ENCODE measurements at regions not wholly inside any gene's neighbourhood (a gene's known extent, or its start where the extent isn't known, plus 50 kb on each side); places are given as distances from the start of the nearest gene placed in this dataset.
"Not testable (repeated sequence)": the region's sequence is repeated elsewhere in the genome, so short reads cannot be mapped to it uniquely, and the experiment has no call there.

GRCh38 chr7:159318682-159319351, 174.2 kb upstream of the VIPR2 start:
- CTCF ChIA-PET, result interaction anchor here (0.8 to 1.9 kb wide), 3 partner anchors 8 to 12 kb away, joined by 3 to 8 read pairs (median 3); no protein-coding TSS in a partner anchor
- no peak for DNase-seq (ENCODE audit: extremely low spot score)
- TF ChIP-seq, protein P1, sequence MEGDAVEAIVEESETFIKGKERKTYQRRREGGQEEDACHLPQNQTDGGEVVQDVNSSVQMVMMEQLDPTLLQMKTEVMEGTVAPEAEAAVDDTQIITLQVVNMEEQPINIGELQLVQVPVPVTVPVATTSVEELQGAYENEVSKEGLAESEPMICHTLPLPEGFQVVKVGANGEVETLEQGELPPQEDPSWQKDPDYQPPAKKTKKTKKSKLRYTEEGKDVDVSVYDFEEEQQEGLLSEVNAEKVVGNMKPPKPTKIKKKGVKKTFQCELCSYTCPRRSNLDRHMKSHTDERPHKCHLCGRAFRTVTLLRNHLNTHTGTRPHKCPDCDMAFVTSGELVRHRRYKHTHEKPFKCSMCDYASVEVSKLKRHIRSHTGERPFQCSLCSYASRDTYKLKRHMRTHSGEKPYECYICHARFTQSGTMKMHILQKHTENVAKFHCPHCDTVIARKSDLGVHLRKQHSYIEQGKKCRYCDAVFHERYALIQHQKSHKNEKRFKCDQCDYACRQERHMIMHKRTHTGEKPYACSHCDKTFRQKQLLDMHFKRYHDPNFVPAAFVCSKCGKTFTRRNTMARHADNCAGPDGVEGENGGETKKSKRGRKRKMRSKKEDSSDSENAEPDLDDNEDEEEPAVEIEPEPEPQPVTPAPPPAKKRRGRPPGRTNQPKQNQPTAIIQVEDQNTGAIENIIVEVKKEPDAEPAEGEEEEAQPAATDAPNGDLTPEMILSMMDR (IDR thresholded peaks at IDR 0.05; ENCODE audit: control extremely low read depth, extremely low read depth, low read depth, missing control alignments), result no peak
- POLR2A ChIA-PET, result no interaction called here

DNA sequence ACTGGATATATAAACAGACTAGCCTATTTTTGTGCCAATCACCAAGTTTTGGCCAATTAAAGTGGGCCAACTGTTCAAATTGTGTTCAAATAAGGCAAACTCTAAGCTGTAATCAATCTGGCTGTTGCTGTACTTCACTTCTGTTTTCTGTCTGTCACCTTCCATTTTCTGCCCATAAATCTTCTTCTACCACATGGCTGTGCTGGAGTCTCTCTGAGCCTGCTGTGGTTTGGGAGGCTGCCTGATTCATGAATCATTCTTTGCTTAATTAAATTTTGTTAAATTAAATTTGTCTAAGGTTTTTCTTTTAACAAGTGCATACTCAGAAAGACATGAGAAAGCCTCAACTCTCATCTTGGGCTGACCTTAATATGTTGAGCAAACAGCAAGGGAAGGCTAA, 172.6 kb upstream of the VIPR2 start:
- ChIA-PET CTCF (no interaction called here), POLR2A (no interaction called here)
- DNase-seq (ENCODE audit: extremely low spot score), result no peak
- TF ChIP-seq, protein P1 (IDR thresholded peaks at IDR 0.05; ENCODE audit: control extremely low read depth, extremely low read depth, low read depth, missing control alignments), result no peak

DNA sequence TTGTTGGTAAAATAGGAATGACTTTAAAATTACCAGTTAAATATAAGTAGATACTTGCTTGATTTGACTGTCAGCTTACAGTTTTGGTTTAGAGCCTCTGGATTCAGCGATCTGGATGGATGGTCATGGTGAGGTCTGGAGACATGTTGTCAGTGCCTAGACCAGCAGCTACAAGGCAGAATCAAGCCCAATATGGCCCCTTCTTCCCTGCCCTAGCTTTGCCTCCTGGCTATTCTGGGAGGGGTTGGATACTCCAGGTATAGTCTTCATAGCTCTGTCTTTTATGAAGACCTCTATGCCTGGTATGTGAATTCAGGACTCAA, 166.5 kb upstream of the VIPR2 start:
- ChIA-PET CTCF (interaction anchor here (1.0 kb wide), 1 partner anchor 8 kb away, joined by 3 read pairs; no protein-coding TSS in a partner anchor), POLR2A (no interaction called here)
- no peak for DNase-seq (ENCODE audit: extremely low spot score)

DNA sequence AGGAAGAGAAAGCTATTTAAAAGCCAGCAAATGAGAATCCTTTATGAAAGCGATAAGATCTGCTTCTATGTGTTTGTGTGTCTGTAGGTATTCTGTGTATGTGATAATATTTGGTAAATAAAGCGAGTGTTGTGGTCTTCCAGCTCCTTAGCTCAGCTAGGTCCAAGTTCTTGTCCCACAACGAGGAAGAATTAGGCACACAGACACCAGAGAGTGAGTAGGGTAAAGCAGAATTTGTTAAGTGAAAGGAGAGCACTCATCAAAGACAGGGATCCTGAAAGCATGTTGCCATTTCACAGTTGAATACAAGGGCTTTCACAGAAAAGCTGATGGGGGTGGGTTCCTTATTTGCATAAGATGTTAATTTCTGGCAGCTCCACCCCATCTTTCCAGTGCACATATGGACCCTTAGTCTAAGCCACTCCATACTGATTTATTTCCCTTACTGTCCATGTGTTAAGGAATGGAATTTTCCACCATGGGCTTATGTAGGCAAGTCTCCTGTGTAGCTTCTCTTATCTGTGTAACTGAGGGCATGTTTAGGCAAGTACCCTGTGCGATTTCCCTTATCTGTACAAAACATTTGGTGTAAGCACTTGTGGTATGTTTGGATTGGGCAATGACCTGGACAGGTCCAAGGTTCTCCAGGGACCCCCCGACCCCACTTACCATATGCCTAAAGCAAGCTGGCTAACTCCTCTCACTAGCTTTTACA, 165.9 kb upstream of the VIPR2 start:
- POLR2A ChIA-PET, result no interaction called here
- CTCF ChIA-PET, result interaction anchor here (1.0 to 1.8 kb wide), 2 partner anchors 8 to 9 kb away, joined by 3 to 8 read pairs; no protein-coding TSS in a partner anchor
- TF ChIP-seq, protein P1 (IDR thresholded peaks at IDR 0.05; ENCODE audit: control extremely low read depth, extremely low read depth, low read depth, missing control alignments), result no peak
- no peak for DNase-seq (ENCODE audit: extremely low spot score)

More for the DNA sequence above, 166.5 kb upstream of the VIPR2 start:
- TF ChIP-seq, protein P1 (IDR thresholded peaks at IDR 0.05; ENCODE audit: control extremely low read depth, extremely low read depth, low read depth, missing control alignments), result no peak

DNA sequence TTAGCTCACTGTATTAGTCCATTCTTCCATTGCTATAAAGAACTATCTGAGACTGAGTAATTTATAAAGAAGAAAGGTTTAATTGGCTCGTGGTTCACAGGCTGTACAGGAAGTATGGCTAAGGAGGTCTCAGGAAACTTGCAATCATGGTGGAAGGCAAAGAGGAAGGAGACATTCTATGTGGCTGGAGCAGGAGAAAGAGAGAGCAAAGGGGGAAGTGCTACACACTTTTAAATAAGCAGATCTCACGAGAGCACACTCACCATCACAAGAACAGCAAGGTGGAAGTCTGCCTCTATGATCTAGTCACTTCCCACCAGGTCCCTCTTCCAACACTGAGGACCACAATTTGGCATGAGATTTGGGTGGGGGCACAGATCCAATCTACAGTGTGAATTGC, 164.5 kb upstream of the VIPR2 start:
- POLR2A ChIA-PET; DNase-seq (ENCODE audit: extremely low spot score): not testable (repeated sequence)
- CTCF ChIA-PET, result interaction anchor here (1.8 kb wide), 1 partner anchor 9 kb away, joined by 8 read pairs; no protein-coding TSS in a partner anchor

GRCh38 chr7:159306012-159306411, 161.3 kb upstream of the VIPR2 start:
- TF ChIP-seq, protein P1 (IDR thresholded peaks at IDR 0.05; ENCODE audit: control extremely low read depth, extremely low read depth, low read depth, missing control alignments), result no peak
- DNase-seq (ENCODE audit: extremely low spot score), result no peak
- ChIA-PET CTCF (no interaction called here), POLR2A (no interaction called here)

- CTCF ChIA-PET, result not testable (repeated sequence)
Observed at GRCh38 chr7:159305185-159305584, 160.5 kb upstream of the VIPR2 start.

GRCh38 chr7:159303510-159303909, 158.8 kb upstream of the VIPR2 start:
- CTCF ChIA-PET; POLR2A ChIA-PET; DNase-seq (ENCODE audit: extremely low spot score): not testable (repeated sequence)

More at GRCh38 chr7:159305185-159305584, 160.5 kb upstream of the VIPR2 start:
- DNase-seq (ENCODE audit: extremely low spot score); POLR2A ChIA-PET: not testable (repeated sequence)
